HCT116 (cell line): ENCODE measurements at regions not wholly inside any gene's neighbourhood (a gene's known extent, or its start where the extent isn't known, plus 50 kb on each side); places are given as distances from the start of the nearest gene placed in this dataset.

ENCODE experiments used
- ATAC-seq: fragments of 200-7000 bp; cut with Tn5 transposase; 2 replicates; pipeline ENCODE4 v1.9.1; 2020; ENCODE audit warnings: mild to moderate bottlenecking, moderate library complexity
- BruUV-seq: library from RNA; stranded (reverse); fragments of 400-500 nt; replicated peaks from 2 replicates; lab custom pipeline; 2021; lab: Mats Ljungman, UMichigan
- CTCF ChIA-PET: fragments of 300-600 bp; sonication (Branson Sonifier 250); formaldehyde crosslinking; loops from one replicate; lab custom pipeline; 2021; ENCODE audit warnings: antibody characterized with exemption; lab: Charles Lee
- POLR2A ChIA-PET: fragments of 300-600, 350-600 bp; sonication (Branson Sonifier 250); formaldehyde crosslinking; loops from one replicate; lab custom pipeline; 2021; ENCODE audit warnings: antibody characterized with exemption; lab: Charles Lee
- RAD21 ChIA-PET, 2 experiments: fragments of 300-600 bp; sonication (Branson Sonifier 250); formaldehyde crosslinking; loops; one replicate each; lab custom pipeline; 2023; ENCODE audit warnings: low total read pairs in 2 of 2; ENCODE audit not compliant: uncharacterized antibody in 2 of 2, unreplicated experiment in 2 of 2, low non-redundant PET in 1 of 2; lab: Charles Lee
- DNase-seq: peaks from one replicate; pipeline ENCODE4 v3.0.0-alpha.2; 2010; ENCODE audit warnings: low read depth, low spot score
- H2AFZ ChIP-seq: fragments of 200-600 bp; shearing (Covaris generic), sonication (generic); 2 replicates; pipeline ENCODE4 v1.6.1; 2017; ENCODE audit warnings: low read depth, mixed run types, mixed read lengths, antibody characterized with exemption, low read length; ENCODE audit not compliant: poor library complexity, severe bottlenecking
- H3K27ac ChIP-seq: 2 replicates; pipeline ENCODE4 v1.5.1; 2012; ENCODE audit warnings: low read depth, low read length
- H3K27me3 ChIP-seq: fragments of 200-600 bp; sonication (generic); 2 replicates; pipeline ENCODE4 v1.6.1; 2016; ENCODE audit warnings: mixed run types, low read length, mixed read lengths; ENCODE audit not compliant: insufficient read depth
- H3K36me3 ChIP-seq, 2 experiments: fragments of 200-500 bp in 1 of 2; fragments of 200-600 bp in 1 of 2; sonication (Bioruptor generic) in 1 of 2; sonication (generic) in 1 of 2; 2 replicates each; pipeline versions ENCODE4 v1.5.1 to v1.6.1; 2014 to 2016; ENCODE audit warnings: low read length in 2 of 2, inconsistent platforms in 1 of 2, mixed read lengths in 1 of 2, mixed run types in 1 of 2; ENCODE audit not compliant: insufficient read depth in 2 of 2, control insufficient read depth in 1 of 2
- H3K4me1 ChIP-seq, 2 experiments: fragments of 200-600 bp in 1 of 2; sonication (generic) in 1 of 2; 2 replicates each; pipeline versions ENCODE4 v1.5.1 to v1.6.1; 2012 to 2017; ENCODE audit warnings: low read length in 2 of 2, inconsistent platforms in 1 of 2, mild to moderate bottlenecking in 1 of 2, mixed read lengths in 1 of 2, mixed run types in 1 of 2, moderate library complexity in 1 of 2; ENCODE audit not compliant: insufficient read depth in 2 of 2, control insufficient read depth in 1 of 2
- H3K4me2 ChIP-seq: fragments of 200-600 bp; sonication (generic); 2 replicates; pipeline ENCODE4 v1.6.1; 2017; ENCODE audit warnings: mixed run types, low read length, mixed read lengths
- H3K4me3 ChIP-seq, 2 experiments: fragments of 200-600 bp in 1 of 2; sonication (generic) in 1 of 2; replicated peaks in 1 of 2; 2 replicates each; pipeline ENCODE4 v1.5.1; 2011 to 2016; ENCODE audit warnings: low read length in 2 of 2, control low read depth in 1 of 2, low read depth in 1 of 2, mild to moderate bottlenecking in 1 of 2, mixed read lengths in 1 of 2, mixed run types in 1 of 2
- H3K79me2 ChIP-seq: fragments of 200-600 bp; sonication (generic); 2 replicates; pipeline ENCODE4 v1.6.1; 2017; ENCODE audit warnings: mild to moderate bottlenecking, mixed run types, low read length, moderate library complexity, mixed read lengths; ENCODE audit not compliant: insufficient read depth
- H3K9ac ChIP-seq: fragments of 200-600 bp; sonication (generic); 2 replicates; pipeline ENCODE4 v1.6.1; 2016; ENCODE audit warnings: low read length, mixed read lengths
- H3K9me2 ChIP-seq: fragments of 200-600 bp; sonication (generic), shearing (Covaris generic); 2 replicates; pipeline ENCODE4 v1.6.1; 2017; ENCODE audit warnings: mixed run types, mild to moderate bottlenecking, moderate library complexity; ENCODE audit not compliant: insufficient read depth
- H3K9me3 ChIP-seq, 2 experiments: fragments of 200-500 bp in 1 of 2; fragments of 200-600 bp in 1 of 2; sonication (Bioruptor generic) in 1 of 2; sonication (generic) in 1 of 2; 2 replicates each; pipeline ENCODE4 v1.6.1; 2014 to 2017; ENCODE audit warnings: low read length in 2 of 2, mixed read lengths in 2 of 2, inconsistent platforms in 1 of 2, low read depth in 1 of 2, mild to moderate bottlenecking in 1 of 2, mixed run types in 1 of 2, moderate library complexity in 1 of 2; ENCODE audit not compliant: control insufficient read depth in 1 of 2, insufficient read depth in 1 of 2
- H4K20me1 ChIP-seq: fragments of 200-600 bp; sonication (generic), shearing (Covaris generic); 2 replicates; pipeline ENCODE4 v1.6.1; 2017; ENCODE audit warnings: mixed run types, mild to moderate bottlenecking, moderate library complexity; ENCODE audit not compliant: insufficient read depth
- CBX3 ChIP-seq: IDR thresholded peaks from 2 replicates; pipeline ENCODE4 v1.6.1; 2012; ENCODE audit warnings: low read depth
- ELF1 ChIP-seq: IDR thresholded peaks from 2 replicates; pipeline ENCODE4 v1.6.1; 2012; ENCODE audit warnings: low read depth, borderline replicate concordance
- EZH2phosphoT487 ChIP-seq: fragments of 200-600 bp; IDR thresholded peaks from 2 replicates; pipeline ENCODE4 v1.6.1; 2018; ENCODE audit warnings: antibody characterized with exemption, borderline replicate concordance
- JUND ChIP-seq: IDR thresholded peaks from 2 replicates; pipeline ENCODE4 v1.6.1; 2012
- POLR2A ChIP-seq: IDR thresholded peaks from 2 replicates; pipeline ENCODE4 v1.7.0; 2011; ENCODE audit warnings: borderline replicate concordance; ENCODE audit not compliant: insufficient read depth, insufficient read length; ENCODE audit errors: extremely low read depth
- YY1 ChIP-seq: IDR thresholded peaks from 2 replicates; pipeline ENCODE4 v1.6.1; 2011; ENCODE audit warnings: low read length, low read depth, moderate library complexity, mild to moderate bottlenecking; ENCODE audit not compliant: insufficient replicate concordance; ENCODE audit errors: extremely low read depth
- intact Hi-C: fragments of 100-400 bp; cut with micrococcal nuclease; formaldehyde crosslinking; loops from 2 replicates; pipeline ENCODE4 v1.10.0; 2022
- TF ChIP-seq, protein P1 (sequence below): IDR thresholded peaks from 2 replicates; pipeline ENCODE4 v1.6.1; 2012

DNA sequence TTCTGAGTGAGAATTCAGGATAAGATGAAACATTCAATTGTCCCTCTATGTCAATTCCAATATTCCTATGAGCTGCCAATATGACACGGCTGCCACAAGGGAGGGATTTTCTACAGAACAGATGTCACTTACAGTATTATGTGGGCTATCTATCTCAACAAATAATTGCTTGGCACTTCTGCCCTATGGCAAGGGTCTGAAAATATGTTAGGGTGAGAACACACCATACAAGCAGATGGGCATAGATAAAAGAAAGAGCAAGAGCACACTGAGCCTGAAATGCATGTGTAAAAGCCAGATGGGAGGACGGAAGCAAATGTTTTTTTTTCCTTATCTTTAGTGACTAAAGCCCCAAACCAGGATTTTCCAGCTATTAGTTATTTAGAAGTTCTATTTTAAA, 70.1 kb upstream of the TFEC start:
- Histone ChIP-seq H3K36me3 (no peaks in the 10 kb centered on the region), H3K9me3 (no peaks in the 10 kb centered on the region), H3K9me2 (no peaks in the 10 kb centered on the region), H3K4me3 (no peak overlapping the region), H2AFZ (no peak overlapping the region), H3K27ac (no peak overlapping the region), H3K27me3 (no peaks in the 10 kb centered on the region), H4K20me1 (no peaks in the 10 kb centered on the region), H3K4me1 (peaks cover 0 to 14% of the 10 kb centered on the region in 2 experiments; a peak in 2 of 4 replicates), H3K9ac (no peak overlapping the region), H3K79me2 (no peaks in the 10 kb centered on the region), H3K4me2 (no peak overlapping the region)
- no TSS peak for BruUV-seq
- DNase-seq (no peak), ATAC-seq (no peak)
- TF ChIP-seq EZH2phosphoT487 (no peak), CBX3 (no peak)
- TF ChIP-seq, protein P1, sequence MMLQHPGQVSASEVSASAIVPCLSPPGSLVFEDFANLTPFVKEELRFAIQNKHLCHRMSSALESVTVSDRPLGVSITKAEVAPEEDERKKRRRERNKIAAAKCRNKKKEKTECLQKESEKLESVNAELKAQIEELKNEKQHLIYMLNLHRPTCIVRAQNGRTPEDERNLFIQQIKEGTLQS = no peak
- POLR2A ChIA-PET = no interaction called here
- intact Hi-C loops = no loop called here
- RAD21 ChIA-PET = no interaction called here
- CTCF ChIA-PET = no interaction called here

DNA sequence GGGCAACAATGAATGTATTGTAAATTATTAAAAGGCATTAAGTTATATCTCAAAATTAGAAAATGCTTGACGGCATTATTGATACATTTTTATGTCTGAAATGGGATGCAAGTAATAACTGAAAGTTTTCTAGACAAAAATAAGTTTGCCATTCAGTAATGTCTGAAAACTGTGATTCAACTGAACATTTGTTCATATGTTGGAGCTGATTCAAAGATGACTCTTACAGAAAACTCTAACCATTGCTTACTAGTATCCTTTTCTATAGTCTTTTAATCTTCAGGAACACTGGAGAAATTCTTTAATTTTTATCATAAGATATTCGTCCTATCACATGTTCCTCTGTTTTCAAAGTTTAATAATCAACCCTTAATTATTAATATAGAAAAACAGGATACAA, 71.1 kb upstream of the TFEC start:
- Histone ChIP-seq H3K4me3 (no peak overlapping the region), H3K27ac (no peak overlapping the region), H3K36me3 (no peaks in the 10 kb centered on the region), H3K9me2 (no peaks in the 10 kb centered on the region), H3K9me3 (no peaks in the 10 kb centered on the region), H3K4me1 (peaks cover 0 to 14% of the 10 kb centered on the region in 2 experiments; a peak in 2 of 4 replicates), H2AFZ (peak overlapping the region; percentile 18), H3K9ac (no peak overlapping the region), H3K4me2 (no peak overlapping the region), H3K27me3 (no peaks in the 10 kb centered on the region), H4K20me1 (no peaks in the 10 kb centered on the region), H3K79me2 (no peaks in the 10 kb centered on the region)
- ChIA-PET POLR2A (no interaction called here), RAD21 (no interaction called here), CTCF (no interaction called here)
- DNase-seq (no peak), ATAC-seq (no peak)
- intact Hi-C loops = no loop called here
- BruUV-seq = no TSS peak
- TF ChIP-seq YY1 (no peak), ELF1 (no peak), JUND (no peak), POLR2A (no peak), CBX3 (no peak)
